Astrocyte (in vitro differentiated cells and primary cell): ENCODE measurements at regions not wholly inside any gene's neighbourhood (a gene's known extent, or its start where the extent isn't known, plus 50 kb on each side); places are given as distances from the start of the nearest gene placed in this dataset.

Experiments
- DNase-seq: peaks from one replicate; pipeline ENCODE4 v3.0.0-alpha.2; 2010; ENCODE audit warnings: low read depth
- FAIRE-seq: peaks from 2 replicates; lab custom pipeline; 2011; peaks lifted over from hg19 to GRCh38; lab: Jason Lieb, UNC
- H2AFZ ChIP-seq: 2 replicates; pipeline ENCODE4 v1.6.0; 2012; ENCODE audit warnings: low read depth, low read length, inconsistent platforms
- H3K27ac ChIP-seq: 2 replicates; pipeline ENCODE4 v1.5.1; 2011; ENCODE audit warnings: low read depth, low read length, inconsistent platforms
- H3K27me3 ChIP-seq: 2 replicates; pipeline ENCODE4 v1.6.0; 2011; ENCODE audit warnings: low read length, inconsistent platforms; ENCODE audit not compliant: insufficient read depth
- H3K36me3 ChIP-seq: 2 replicates; pipeline ENCODE4 v1.5.1; 2011; ENCODE audit warnings: low read length, inconsistent platforms; ENCODE audit not compliant: insufficient read depth
- H3K4me1 ChIP-seq: 2 replicates; pipeline ENCODE4 v1.5.1; 2011; ENCODE audit warnings: low read length, inconsistent platforms; ENCODE audit not compliant: insufficient read depth
- H3K4me2 ChIP-seq: 2 replicates; pipeline ENCODE4 v1.6.0; 2012; ENCODE audit warnings: low read length, inconsistent platforms
- H3K4me3 ChIP-seq: 2 replicates; pipeline ENCODE4 v1.5.1; 2011; ENCODE audit warnings: low read depth, mild to moderate bottlenecking, low read length, inconsistent platforms; ENCODE audit not compliant: insufficient read depth
- H3K79me2 ChIP-seq: 2 replicates; pipeline ENCODE4 v1.6.0; 2012; ENCODE audit warnings: mild to moderate bottlenecking, low read length, inconsistent platforms; ENCODE audit not compliant: insufficient read depth
- H3K9ac ChIP-seq: 2 replicates; pipeline ENCODE4 v1.6.0; 2012; ENCODE audit warnings: mild to moderate bottlenecking, low read length, inconsistent platforms
- H3K9me3 ChIP-seq: 2 replicates; pipeline ENCODE4 v1.5.1; 2012; ENCODE audit warnings: low read depth, mild to moderate bottlenecking, low read length, inconsistent platforms; ENCODE audit not compliant: insufficient read depth
- H4K20me1 ChIP-seq: 2 replicates; pipeline ENCODE4 v1.6.0; 2012; ENCODE audit warnings: low read length, inconsistent platforms; ENCODE audit not compliant: insufficient read depth
- H3K27ac Mint-ChIP-seq: one replicate; pipeline ENCODE4 v1.8.0; 2021; ENCODE audit warnings: mild to moderate bottlenecking, mixed read lengths; ENCODE audit not compliant: unreplicated experiment
- H3K27me3 Mint-ChIP-seq: one replicate; pipeline ENCODE4 v1.8.0; 2021; ENCODE audit warnings: low read depth, mixed read lengths; ENCODE audit not compliant: unreplicated experiment
- H3K36me3 Mint-ChIP-seq: one replicate; pipeline ENCODE4 v1.8.0; 2021; ENCODE audit warnings: low read depth, mixed read lengths; ENCODE audit not compliant: unreplicated experiment
- H3K4me1 Mint-ChIP-seq: one replicate; pipeline ENCODE4 v1.8.0; 2021; ENCODE audit warnings: low read depth, mixed read lengths; ENCODE audit not compliant: unreplicated experiment
- H3K4me3 Mint-ChIP-seq: one replicate; pipeline ENCODE4 v1.8.0; 2021; ENCODE audit warnings: mild to moderate bottlenecking, moderate library complexity, mixed read lengths; ENCODE audit not compliant: unreplicated experiment
- H3K9me3 Mint-ChIP-seq: one replicate; pipeline ENCODE4 v1.8.0; 2021; ENCODE audit warnings: mild to moderate bottlenecking, mixed read lengths; ENCODE audit not compliant: unreplicated experiment
- EZH2 ChIP-seq: IDR thresholded peaks from 2 replicates; pipeline ENCODE4 v1.6.1; 2012; ENCODE audit warnings: mild to moderate bottlenecking, low read length, inconsistent platforms; ENCODE audit not compliant: insufficient read depth
- TF ChIP-seq, protein P1 (sequence below): IDR thresholded peaks from 2 replicates; pipeline ENCODE4 v1.5.1; 2011; ENCODE audit warnings: low read depth, mild to moderate bottlenecking, inconsistent platforms, low read length, moderate library complexity; ENCODE audit not compliant: insufficient read depth

- FAIRE-seq (no peak), DNase-seq (no peak)
- Histone ChIP-seq H3K4me3 (no peak overlapping the region), H3K9ac (no peak overlapping the region), H3K9me3 (no peaks in the 10 kb centered on the region), H3K36me3 (no peaks in the 10 kb centered on the region), H3K4me2 (no peak overlapping the region), H3K4me1 (no peaks in the 10 kb centered on the region), H4K20me1 (no peaks in the 10 kb centered on the region), H2AFZ (no peak overlapping the region), H3K79me2 (no peaks in the 10 kb centered on the region), H3K27me3 (no peaks in the 10 kb centered on the region), H3K27ac (no peak overlapping the region)
- Mint-ChIP-seq H3K27me3 (no peaks in the 10 kb centered on the region), H3K9me3 (no peaks in the 10 kb centered on the region), H3K27ac (no peak overlapping the region), H3K4me3 (no peak overlapping the region), H3K36me3 (no peaks in the 10 kb centered on the region), H3K4me1 (no peaks in the 10 kb centered on the region)
- TF ChIP-seq, protein P1, sequence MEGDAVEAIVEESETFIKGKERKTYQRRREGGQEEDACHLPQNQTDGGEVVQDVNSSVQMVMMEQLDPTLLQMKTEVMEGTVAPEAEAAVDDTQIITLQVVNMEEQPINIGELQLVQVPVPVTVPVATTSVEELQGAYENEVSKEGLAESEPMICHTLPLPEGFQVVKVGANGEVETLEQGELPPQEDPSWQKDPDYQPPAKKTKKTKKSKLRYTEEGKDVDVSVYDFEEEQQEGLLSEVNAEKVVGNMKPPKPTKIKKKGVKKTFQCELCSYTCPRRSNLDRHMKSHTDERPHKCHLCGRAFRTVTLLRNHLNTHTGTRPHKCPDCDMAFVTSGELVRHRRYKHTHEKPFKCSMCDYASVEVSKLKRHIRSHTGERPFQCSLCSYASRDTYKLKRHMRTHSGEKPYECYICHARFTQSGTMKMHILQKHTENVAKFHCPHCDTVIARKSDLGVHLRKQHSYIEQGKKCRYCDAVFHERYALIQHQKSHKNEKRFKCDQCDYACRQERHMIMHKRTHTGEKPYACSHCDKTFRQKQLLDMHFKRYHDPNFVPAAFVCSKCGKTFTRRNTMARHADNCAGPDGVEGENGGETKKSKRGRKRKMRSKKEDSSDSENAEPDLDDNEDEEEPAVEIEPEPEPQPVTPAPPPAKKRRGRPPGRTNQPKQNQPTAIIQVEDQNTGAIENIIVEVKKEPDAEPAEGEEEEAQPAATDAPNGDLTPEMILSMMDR, result no peak
- TF ChIP-seq EZH2, result no peak
Observed at GRCh38 chr4:136443006-136443405, 1089.3 kb downstream of the PCDH18 start.

- no peaks in the 10 kb centered on the region for H4K20me1 ChIP-seq
- no peaks in the 10 kb centered on the region for H3K27me3 ChIP-seq
- H3K4me3 ChIP-seq, result no peak overlapping the region
- H3K9ac ChIP-seq, result no peak overlapping the region
- FAIRE-seq (no peak), DNase-seq (no peak)
- H3K4me1 ChIP-seq, result no peaks in the 10 kb centered on the region
- no peaks in the 10 kb centered on the region for H3K27me3 Mint-ChIP-seq
- no peaks in the 10 kb centered on the region for H3K36me3 ChIP-seq
- H2AFZ ChIP-seq, result no peak overlapping the region
- TF ChIP-seq EZH2, result no peak
- TF ChIP-seq, protein P1, result no peak
- H3K4me1 Mint-ChIP-seq, result no peaks in the 10 kb centered on the region
- no peaks in the 10 kb centered on the region for H3K9me3 Mint-ChIP-seq
- H3K4me2 ChIP-seq, result no peak overlapping the region
- H3K79me2 ChIP-seq, result no peaks in the 10 kb centered on the region
- no peak overlapping the region for H3K27ac Mint-ChIP-seq
- no peaks in the 10 kb centered on the region for H3K9me3 ChIP-seq
- no peak overlapping the region for H3K27ac ChIP-seq
- H3K36me3 Mint-ChIP-seq, result no peaks in the 10 kb centered on the region
- no peak overlapping the region for H3K4me3 Mint-ChIP-seq
Observed at GRCh38 chr4:136442447-136442846, 1089.8 kb downstream of the PCDH18 start.

DNA sequence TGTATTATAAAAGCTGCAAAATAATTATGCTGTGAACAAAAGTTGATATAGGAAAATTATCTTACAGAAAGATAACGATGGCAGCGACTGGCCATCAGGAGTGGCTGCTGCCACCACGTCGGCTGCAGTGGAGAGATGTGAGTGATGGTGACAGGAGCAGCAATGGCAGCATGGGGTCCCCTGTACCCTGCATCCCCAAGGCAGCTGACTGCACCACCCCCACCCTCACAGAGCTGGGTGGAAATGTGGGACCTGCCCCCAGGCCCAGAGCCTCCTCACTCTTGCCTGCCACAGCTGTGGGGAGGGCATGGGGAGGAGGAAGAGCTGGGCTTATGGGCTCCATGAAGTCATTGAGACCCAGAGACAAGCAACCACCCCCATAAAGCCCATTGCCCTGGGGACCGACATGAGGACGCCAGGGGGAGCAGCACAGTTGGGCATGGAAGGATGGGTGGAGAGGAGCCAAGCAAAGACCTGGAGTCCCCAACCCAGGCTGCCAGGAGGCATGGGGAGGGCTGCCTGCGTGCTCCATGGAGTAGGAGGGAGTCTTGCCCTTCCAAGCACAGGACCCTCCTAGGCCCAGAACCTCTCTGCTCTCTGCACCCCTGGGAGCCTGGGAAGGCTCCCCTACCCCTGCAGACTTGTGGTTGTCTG, 1090.5 kb downstream of the PCDH18 start:
- Mint-ChIP-seq H3K27ac (no peak overlapping the region), H3K4me1 (no peaks in the 10 kb centered on the region), H3K27me3 (no peaks in the 10 kb centered on the region), H3K4me3 (no peak overlapping the region), H3K9me3 (no peaks in the 10 kb centered on the region), H3K36me3 (no peaks in the 10 kb centered on the region)
- no peaks in the 10 kb centered on the region for H4K20me1 ChIP-seq
- no peaks in the 10 kb centered on the region for H3K4me1 ChIP-seq
- no peaks in the 10 kb centered on the region for H3K9me3 ChIP-seq
- H3K9ac ChIP-seq, result no peak overlapping the region
- no peaks in the 10 kb centered on the region for H3K79me2 ChIP-seq
- H3K4me2 ChIP-seq, result no peak overlapping the region
- no peaks in the 10 kb centered on the region for H3K36me3 ChIP-seq
- no peaks in the 10 kb centered on the region for H3K27me3 ChIP-seq
- no peak for DNase-seq
- no peak overlapping the region for H2AFZ ChIP-seq
- TF ChIP-seq, protein P1, result no peak
- no peak for TF ChIP-seq EZH2
- H3K4me3 ChIP-seq, result no peak overlapping the region
- H3K27ac ChIP-seq, result no peak overlapping the region
- no peak for FAIRE-seq
